HCT116 (cell line): ENCODE measurements at regions not wholly inside any gene's neighbourhood (a gene's known extent, or its start where the extent isn't known, plus 50 kb on each side); places are given as distances from the start of the nearest gene placed in this dataset.
"Not testable (repeated sequence)": the region's sequence is repeated elsewhere in the genome, so short reads cannot be mapped to it uniquely, and the experiment has no call there.

Experiments used
- ATAC-seq: fragments of 200-7000 bp; cut with Tn5 transposase; 2 replicates; pipeline ENCODE4 v1.9.1; 2020; ENCODE audit warnings: mild to moderate bottlenecking, moderate library complexity
- BruUV-seq: library from RNA; stranded (reverse); fragments of 400-500 nt; replicated peaks from 2 replicates; lab custom pipeline; 2021; lab: Mats Ljungman, UMichigan
- CTCF ChIA-PET: fragments of 300-600 bp; sonication (Branson Sonifier 250); formaldehyde crosslinking; loops from one replicate; lab custom pipeline; 2021; ENCODE audit warnings: antibody characterized with exemption; lab: Charles Lee
- POLR2A ChIA-PET: fragments of 300-600, 350-600 bp; sonication (Branson Sonifier 250); formaldehyde crosslinking; loops from one replicate; lab custom pipeline; 2021; ENCODE audit warnings: antibody characterized with exemption; lab: Charles Lee
- RAD21 ChIA-PET, 2 experiments: fragments of 300-600 bp; sonication (Branson Sonifier 250); formaldehyde crosslinking; loops; one replicate each; lab custom pipeline; 2023; ENCODE audit warnings: low total read pairs in 2 of 2; ENCODE audit not compliant: uncharacterized antibody in 2 of 2, unreplicated experiment in 2 of 2, low non-redundant PET in 1 of 2; lab: Charles Lee
- DNase-seq: peaks from one replicate; pipeline ENCODE4 v3.0.0-alpha.2; 2010; ENCODE audit warnings: low read depth, low spot score
- H2AFZ ChIP-seq: fragments of 200-600 bp; shearing (Covaris generic), sonication (generic); 2 replicates; pipeline ENCODE4 v1.6.1; 2017; ENCODE audit warnings: low read depth, mixed run types, mixed read lengths, antibody characterized with exemption, low read length; ENCODE audit not compliant: poor library complexity, severe bottlenecking
- H3K27ac ChIP-seq: 2 replicates; pipeline ENCODE4 v1.5.1; 2012; ENCODE audit warnings: low read depth, low read length
- H3K27me3 ChIP-seq: fragments of 200-600 bp; sonication (generic); 2 replicates; pipeline ENCODE4 v1.6.1; 2016; ENCODE audit warnings: mixed run types, low read length, mixed read lengths; ENCODE audit not compliant: insufficient read depth
- H3K36me3 ChIP-seq, 2 experiments: fragments of 200-500 bp in 1 of 2; fragments of 200-600 bp in 1 of 2; sonication (Bioruptor generic) in 1 of 2; sonication (generic) in 1 of 2; 2 replicates each; pipeline versions ENCODE4 v1.5.1 to v1.6.1; 2014 to 2016; ENCODE audit warnings: low read length in 2 of 2, inconsistent platforms in 1 of 2, mixed read lengths in 1 of 2, mixed run types in 1 of 2; ENCODE audit not compliant: insufficient read depth in 2 of 2, control insufficient read depth in 1 of 2
- H3K4me1 ChIP-seq, 2 experiments: fragments of 200-600 bp in 1 of 2; sonication (generic) in 1 of 2; 2 replicates each; pipeline versions ENCODE4 v1.5.1 to v1.6.1; 2012 to 2017; ENCODE audit warnings: low read length in 2 of 2, inconsistent platforms in 1 of 2, mild to moderate bottlenecking in 1 of 2, mixed read lengths in 1 of 2, mixed run types in 1 of 2, moderate library complexity in 1 of 2; ENCODE audit not compliant: insufficient read depth in 2 of 2, control insufficient read depth in 1 of 2
- H3K4me2 ChIP-seq: fragments of 200-600 bp; sonication (generic); 2 replicates; pipeline ENCODE4 v1.6.1; 2017; ENCODE audit warnings: mixed run types, low read length, mixed read lengths
- H3K4me3 ChIP-seq, 2 experiments: fragments of 200-600 bp in 1 of 2; sonication (generic) in 1 of 2; replicated peaks in 1 of 2; 2 replicates each; pipeline ENCODE4 v1.5.1; 2011 to 2016; ENCODE audit warnings: low read length in 2 of 2, control low read depth in 1 of 2, low read depth in 1 of 2, mild to moderate bottlenecking in 1 of 2, mixed read lengths in 1 of 2, mixed run types in 1 of 2
- H3K79me2 ChIP-seq: fragments of 200-600 bp; sonication (generic); 2 replicates; pipeline ENCODE4 v1.6.1; 2017; ENCODE audit warnings: mild to moderate bottlenecking, mixed run types, low read length, moderate library complexity, mixed read lengths; ENCODE audit not compliant: insufficient read depth
- H3K9ac ChIP-seq: fragments of 200-600 bp; sonication (generic); 2 replicates; pipeline ENCODE4 v1.6.1; 2016; ENCODE audit warnings: low read length, mixed read lengths
- H3K9me2 ChIP-seq: fragments of 200-600 bp; sonication (generic), shearing (Covaris generic); 2 replicates; pipeline ENCODE4 v1.6.1; 2017; ENCODE audit warnings: mixed run types, mild to moderate bottlenecking, moderate library complexity; ENCODE audit not compliant: insufficient read depth
- H3K9me3 ChIP-seq, 2 experiments: fragments of 200-500 bp in 1 of 2; fragments of 200-600 bp in 1 of 2; sonication (Bioruptor generic) in 1 of 2; sonication (generic) in 1 of 2; 2 replicates each; pipeline ENCODE4 v1.6.1; 2014 to 2017; ENCODE audit warnings: low read length in 2 of 2, mixed read lengths in 2 of 2, inconsistent platforms in 1 of 2, low read depth in 1 of 2, mild to moderate bottlenecking in 1 of 2, mixed run types in 1 of 2, moderate library complexity in 1 of 2; ENCODE audit not compliant: control insufficient read depth in 1 of 2, insufficient read depth in 1 of 2
- H4K20me1 ChIP-seq: fragments of 200-600 bp; sonication (generic), shearing (Covaris generic); 2 replicates; pipeline ENCODE4 v1.6.1; 2017; ENCODE audit warnings: mixed run types, mild to moderate bottlenecking, moderate library complexity; ENCODE audit not compliant: insufficient read depth
- ATF3 ChIP-seq: IDR thresholded peaks from 2 replicates; pipeline ENCODE4 v1.6.1; 2012
- CTCF ChIP-seq, 3 experiments: fragments of 200-600 bp in 1 of 3; sonication (generic) in 1 of 3; IDR thresholded peaks in 2 of 3; conservative IDR thresholded peaks in 1 of 3; 2 replicates each; pipeline ENCODE4 v1.5.1; 2012 to 2017; ENCODE audit warnings: low read depth in 2 of 3, low read length in 2 of 3, antibody characterized with exemption in 1 of 3, borderline replicate concordance in 1 of 3, control low read depth in 1 of 3, mild to moderate bottlenecking in 1 of 3, mixed read lengths in 1 of 3, mixed run types in 1 of 3, moderate library complexity in 1 of 3; ENCODE audit not compliant: insufficient read depth in 1 of 3
- EZH2 ChIP-seq: fragments of 200-600 bp; sonication (generic); IDR thresholded peaks from 2 replicates; pipeline ENCODE4 v1.6.1; 2017; ENCODE audit warnings: antibody characterized with exemption, mixed run types
- EZH2phosphoT487 ChIP-seq: fragments of 200-600 bp; IDR thresholded peaks from 2 replicates; pipeline ENCODE4 v1.6.1; 2018; ENCODE audit warnings: antibody characterized with exemption, borderline replicate concordance
- FOSL1 ChIP-seq: IDR thresholded peaks from 2 replicates; pipeline ENCODE4 v1.6.1; 2012; ENCODE audit warnings: low read depth
- JUND ChIP-seq: IDR thresholded peaks from 2 replicates; pipeline ENCODE4 v1.6.1; 2012
- RAD21 ChIP-seq: IDR thresholded peaks from 2 replicates; pipeline ENCODE4 v1.6.1; 2012; ENCODE audit warnings: low read depth, mild to moderate bottlenecking
- SP1 ChIP-seq: IDR thresholded peaks from 2 replicates; pipeline ENCODE4 v1.6.1; 2012; ENCODE audit warnings: low read depth
- SRF ChIP-seq: IDR thresholded peaks from 2 replicates; pipeline ENCODE4 v1.6.1; 2012; ENCODE audit warnings: low read depth
- ZFX ChIP-seq: fragments of 450-650 bp; IDR thresholded peaks from 2 replicates; pipeline ENCODE4 v1.6.1; 2017
- intact Hi-C: fragments of 100-400 bp; cut with micrococcal nuclease; formaldehyde crosslinking; loops from 2 replicates; pipeline ENCODE4 v1.10.0; 2022

DNA sequence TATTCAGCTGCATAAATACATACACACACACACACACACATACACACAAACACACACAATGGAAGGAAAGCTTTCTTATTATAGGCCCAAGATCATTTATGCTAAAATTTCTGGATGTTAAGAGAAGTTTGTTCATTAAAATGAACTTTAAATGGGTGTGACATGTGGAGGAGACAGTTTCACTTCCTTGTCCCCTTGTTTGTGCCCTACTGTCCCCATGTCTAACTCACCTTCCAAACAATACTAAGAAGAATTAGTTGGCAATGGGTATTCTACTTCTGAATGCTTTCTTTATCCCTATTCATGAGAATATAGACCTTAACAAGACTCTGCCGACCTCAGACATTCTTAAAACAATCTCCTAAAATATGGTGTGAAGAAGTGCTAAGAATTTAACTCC is 63.5 kb upstream of the NRIP1 start:
- no peaks in the 10 kb centered on the region for H3K4me1 ChIP-seq
- no peak for ATAC-seq
- POLR2A ChIA-PET = no interaction called here

DNA sequence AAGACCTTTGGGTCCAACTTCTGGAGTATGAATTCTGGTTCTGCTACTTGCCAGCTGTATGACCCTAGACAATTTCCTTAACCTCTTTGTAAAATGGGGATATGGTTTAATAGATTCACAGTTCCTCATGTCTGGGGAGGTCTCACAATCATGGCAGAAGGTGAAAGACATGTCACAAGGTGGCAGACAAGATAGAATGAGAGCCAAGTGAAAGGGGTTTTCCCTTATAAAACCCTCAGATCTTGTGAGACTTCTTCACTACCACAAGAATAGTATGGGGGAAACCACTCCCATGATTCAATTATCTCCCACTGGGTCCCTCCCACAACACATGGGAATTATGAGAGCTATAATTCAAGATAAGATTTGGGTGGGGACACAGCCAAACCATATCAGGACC is 63.9 kb upstream of the NRIP1 start:
- not testable (repeated sequence) for H4K20me1 ChIP-seq, H3K4me2 ChIP-seq, ATAC-seq

More for the DNA sequence above, 63.5 kb upstream of the NRIP1 start:
- Histone ChIP-seq H3K27me3 (no peaks in the 10 kb centered on the region), H4K20me1 (no peaks in the 10 kb centered on the region), H2AFZ (no peak overlapping the region), H3K4me2 (no peak overlapping the region), H3K36me3 (no peaks in the 10 kb centered on the region), H3K27ac (no peak overlapping the region), H3K9me2 (no peaks in the 10 kb centered on the region), H3K9me3 (no peaks in the 10 kb centered on the region; a peak in 1 of 4 replicates), H3K79me2 (no peaks in the 10 kb centered on the region), H3K4me3 (no peak overlapping the region), H3K9ac (no peak overlapping the region)
- DNase-seq = no peak
- TF ChIP-seq CTCF (IDR thresholded peaks at IDR 0.05 in 2 of 3, conservative IDR thresholded peaks at IDR 0.05 in 1 of 3; ENCODE audit: borderline replicate concordance in 1 of 3, insufficient read depth in 1 of 3, low read depth in 2 of 3, low read length in 2 of 3) (no peak), RAD21 (no peak), SP1 (no peak), FOSL1 (no peak), EZH2phosphoT487 (no peak), ZFX (no peak), JUND (no peak), SRF (no peak), ATF3 (no peak), EZH2 (no peak)
- ChIA-PET RAD21 (no interaction called here), CTCF (no interaction called here)
- intact Hi-C loops = no loop called here
- no TSS peak for BruUV-seq

More for the DNA sequence above, 63.9 kb upstream of the NRIP1 start:
- POLR2A ChIA-PET, DNase-seq, H3K9me3 ChIP-seq, H3K36me3 ChIP-seq, H3K9ac ChIP-seq, H3K4me3 ChIP-seq, H3K79me2 ChIP-seq, H3K4me1 ChIP-seq, intact Hi-C loops, RAD21 ChIA-PET, H3K9me2 ChIP-seq, H3K27me3 ChIP-seq, CTCF ChIA-PET, BruUV-seq, H3K27ac ChIP-seq, H2AFZ ChIP-seq: not testable (repeated sequence)
